ENCODE measurements at regions not wholly inside any gene's neighbourhood (a gene's known extent, or its start where the extent isn't known, plus 50 kb on each side); places are given as distances from the start of the nearest gene placed in this dataset.
A peak's percentile ranks its signal among the peaks of the same experiment; 100 is the strongest.
"Not testable (repeated sequence)": the region's sequence is repeated elsewhere in the genome, so short reads cannot be mapped to it uniquely, and the experiment has no call there.

DNA sequence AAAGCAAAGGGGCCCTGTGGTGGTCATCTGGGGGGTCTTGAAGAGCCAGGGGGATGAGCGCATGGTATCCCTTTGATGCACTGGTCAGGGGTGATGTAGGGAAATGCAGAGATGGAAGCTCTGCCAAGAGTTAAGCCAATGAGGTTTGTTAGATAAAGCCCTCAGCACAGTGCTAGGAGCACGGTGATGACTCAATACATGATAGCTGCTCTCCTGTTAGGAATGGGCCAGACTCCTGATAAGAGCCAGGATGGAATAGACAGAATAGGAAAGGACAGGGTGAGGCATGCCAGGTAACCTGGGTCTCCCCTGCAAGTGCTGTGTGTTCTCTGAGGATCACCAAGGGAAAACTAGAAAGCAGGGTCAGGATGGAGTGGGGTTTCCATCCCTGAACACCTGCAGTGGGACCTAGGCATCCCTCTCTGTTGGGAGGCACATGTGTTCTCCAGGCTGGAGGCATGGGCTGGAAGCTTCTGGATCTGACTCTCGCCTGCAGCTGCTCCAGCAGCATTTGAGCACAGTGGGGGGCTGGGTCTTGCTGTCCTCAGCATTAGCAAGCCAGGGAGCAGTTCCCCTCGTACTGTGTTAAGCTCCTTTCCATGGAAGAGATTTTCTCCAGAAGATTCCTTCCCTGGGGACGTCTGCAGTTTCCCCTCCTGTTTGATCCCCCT is 71.8 kb upstream of the TIAM2 start:
- DNase-seq = no peak

DNA sequence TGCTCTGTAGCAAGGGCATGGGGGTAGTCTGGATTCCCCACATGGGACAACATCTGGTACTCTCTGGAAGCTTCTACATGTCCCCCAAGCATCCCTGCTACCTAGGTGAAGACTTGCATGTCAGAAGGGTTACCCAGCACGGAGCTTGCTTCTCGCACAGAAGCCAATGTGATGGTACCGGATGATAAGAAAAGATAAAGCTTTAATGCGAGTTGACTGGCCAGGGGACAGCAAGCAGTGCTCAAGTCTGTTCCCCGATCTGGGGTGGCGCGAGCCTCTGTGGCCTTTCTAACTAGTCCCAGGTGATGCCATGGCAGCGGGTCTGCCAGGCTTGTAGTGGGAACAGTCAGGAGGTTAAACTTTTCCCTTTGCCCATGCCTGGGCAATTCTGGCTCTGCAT is 70.0 kb upstream of the TIAM2 start:
- DNase-seq = no peak

DNA sequence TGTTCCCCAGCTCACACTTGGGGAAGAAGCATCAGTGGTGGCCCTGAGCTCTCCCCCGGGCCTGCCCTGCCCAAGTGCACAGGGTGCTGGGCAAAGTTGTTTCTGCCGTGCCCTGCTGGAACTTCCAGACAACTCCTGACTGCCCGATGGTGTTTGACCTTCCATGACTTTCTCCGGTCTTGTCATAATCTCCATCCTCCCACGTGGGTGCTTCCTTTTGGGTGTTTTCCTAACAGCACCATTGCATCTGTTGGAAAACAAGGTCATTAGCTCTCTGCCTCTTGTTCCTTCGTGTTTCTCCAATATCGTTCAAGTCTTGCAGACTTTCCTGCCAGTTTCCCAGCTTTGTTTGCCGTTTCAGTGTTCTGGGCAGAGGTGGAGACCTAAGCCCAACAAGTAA is 68.7 kb upstream of the TIAM2 start:
- DNase-seq = no peak

DNA sequence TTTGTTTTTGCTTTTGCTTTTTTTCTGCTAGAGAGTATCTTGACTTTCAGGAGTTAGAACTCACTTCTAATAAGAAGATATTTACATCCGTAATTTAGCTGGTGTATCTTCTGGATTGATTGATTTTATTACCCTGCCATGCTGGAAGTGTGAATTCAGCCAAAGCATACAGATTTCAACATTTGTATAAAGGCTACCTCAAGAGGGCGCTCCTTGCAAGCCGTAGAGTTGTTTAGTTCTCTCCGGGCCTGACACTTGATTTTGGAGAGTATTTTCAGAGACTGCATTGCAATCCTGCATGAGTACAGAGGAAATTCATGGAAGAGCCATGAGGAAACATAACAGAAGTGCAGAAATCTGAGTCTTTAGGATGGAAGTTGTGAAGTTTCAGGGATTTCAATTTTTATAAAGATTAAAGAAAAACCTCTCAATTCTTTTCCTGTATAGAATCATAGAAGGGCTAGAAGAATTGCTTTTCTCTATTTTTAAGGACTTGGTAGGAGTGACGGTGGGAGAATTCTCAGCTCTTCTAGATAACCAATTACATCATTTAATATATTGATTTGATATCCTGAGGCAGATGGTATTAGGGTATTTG is 66.7 kb upstream of the TIAM2 start:
- peak; percentile 74 for DNase-seq

DNA sequence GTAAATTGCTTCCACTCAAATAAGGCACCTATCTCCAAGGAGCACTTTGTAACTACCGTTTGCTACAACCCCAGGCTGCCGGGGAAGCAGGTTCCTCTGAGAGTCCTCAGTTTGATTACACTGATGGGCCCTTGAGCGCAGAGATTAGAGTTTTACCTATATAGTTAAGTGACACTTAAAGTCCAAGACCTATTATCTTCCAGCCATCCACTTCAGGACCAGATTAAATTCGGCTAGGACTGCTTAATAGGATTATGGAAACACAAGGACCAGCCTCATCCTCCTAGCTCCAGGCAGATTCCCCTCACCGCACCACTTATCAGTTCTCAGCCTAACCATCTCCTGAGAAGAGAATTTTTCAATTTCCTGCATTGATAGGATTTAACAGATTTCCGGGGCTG is 64.7 kb upstream of the TIAM2 start:
- DNase-seq = no peak

DNA sequence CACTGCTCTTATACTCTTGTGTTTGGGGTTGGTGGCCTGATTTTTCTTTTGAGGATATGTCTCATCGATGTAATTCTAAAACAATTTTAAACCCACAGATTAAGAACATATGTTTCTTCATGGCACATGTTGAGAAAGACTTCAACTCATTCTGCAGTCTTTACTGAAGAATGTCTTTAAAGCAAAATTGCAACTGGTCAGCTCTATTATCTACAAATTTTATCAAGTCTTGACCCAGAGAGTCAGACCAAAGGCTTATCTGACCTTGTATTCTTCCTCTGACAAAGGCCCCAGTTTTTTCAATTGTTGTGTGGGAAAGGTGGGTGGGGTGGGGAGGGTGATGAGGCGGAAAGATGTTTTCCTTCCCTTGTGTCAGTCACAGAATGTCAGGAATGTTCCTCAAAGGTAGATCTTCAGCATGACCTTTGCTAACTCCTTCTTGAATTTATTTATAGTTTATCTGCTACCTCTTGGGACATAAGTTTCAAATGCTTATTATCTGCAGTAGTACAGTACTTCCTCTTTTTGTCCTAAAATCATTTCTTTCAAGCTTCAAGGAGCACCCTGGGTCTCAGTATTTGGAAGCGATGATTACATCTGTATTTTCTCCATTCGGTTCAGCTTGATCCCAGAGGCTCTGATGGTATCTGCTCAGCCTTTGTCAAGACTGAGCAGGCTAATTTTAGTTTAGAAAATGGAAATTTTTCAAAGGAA is 63.2 kb upstream of the TIAM2 start:
- peak; percentile 11 for DNase-seq

DNA sequence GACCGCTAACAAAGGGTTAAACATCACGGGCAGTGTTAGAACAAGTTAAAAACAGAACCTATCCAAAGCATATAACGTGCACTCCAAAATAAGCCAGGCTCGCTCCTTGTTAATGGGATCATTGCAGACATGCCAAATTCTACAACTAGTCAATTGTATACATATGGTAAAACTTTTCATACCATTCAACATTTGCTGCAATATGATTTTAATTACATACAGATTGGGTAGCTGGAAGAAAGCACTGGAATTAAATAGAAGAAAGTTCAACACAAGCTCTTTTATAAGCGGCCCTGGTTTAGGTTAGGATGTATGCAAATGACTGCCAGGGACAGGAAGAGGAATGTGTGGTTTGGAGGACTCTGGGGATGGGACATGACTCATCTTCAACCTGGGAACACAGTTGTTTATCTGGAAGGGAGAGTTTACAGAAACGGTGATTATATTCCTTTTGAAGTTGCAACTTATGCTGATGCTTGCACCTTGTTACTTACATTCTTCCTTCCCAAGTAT is 62.5 kb upstream of the TIAM2 start:
- no peak for DNase-seq

DNA sequence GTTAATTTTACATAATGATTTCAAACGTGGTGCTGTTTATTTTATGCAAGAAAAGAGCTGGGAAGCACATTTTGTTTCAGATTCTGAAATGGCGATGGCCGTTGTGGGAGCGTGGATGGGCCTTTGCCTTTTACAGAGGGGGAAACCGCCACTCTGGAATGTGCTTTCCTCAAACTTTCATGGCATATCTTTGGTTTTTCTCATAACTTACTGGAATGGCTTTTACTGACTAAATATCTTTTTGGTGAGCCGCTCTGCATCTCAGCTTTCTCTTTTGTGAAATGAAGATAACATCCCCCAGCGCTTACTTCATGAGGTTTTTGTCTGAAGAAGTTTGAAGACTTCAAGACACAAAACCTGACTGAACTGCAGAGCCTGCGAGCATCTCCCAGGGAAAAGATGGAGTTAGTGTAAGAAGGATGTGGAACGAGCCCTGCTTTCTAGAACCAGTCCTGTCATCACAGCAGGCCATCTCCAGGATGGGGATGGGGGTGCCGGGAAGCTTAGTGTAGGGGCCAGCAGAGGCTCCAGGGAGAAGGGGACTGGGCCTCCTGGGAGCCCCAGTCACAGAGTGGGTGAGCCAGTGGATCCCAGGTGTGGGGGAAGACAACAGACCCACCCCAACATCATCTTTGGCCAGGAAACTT is 61.8 kb upstream of the TIAM2 start:
- no peak for DNase-seq

DNA sequence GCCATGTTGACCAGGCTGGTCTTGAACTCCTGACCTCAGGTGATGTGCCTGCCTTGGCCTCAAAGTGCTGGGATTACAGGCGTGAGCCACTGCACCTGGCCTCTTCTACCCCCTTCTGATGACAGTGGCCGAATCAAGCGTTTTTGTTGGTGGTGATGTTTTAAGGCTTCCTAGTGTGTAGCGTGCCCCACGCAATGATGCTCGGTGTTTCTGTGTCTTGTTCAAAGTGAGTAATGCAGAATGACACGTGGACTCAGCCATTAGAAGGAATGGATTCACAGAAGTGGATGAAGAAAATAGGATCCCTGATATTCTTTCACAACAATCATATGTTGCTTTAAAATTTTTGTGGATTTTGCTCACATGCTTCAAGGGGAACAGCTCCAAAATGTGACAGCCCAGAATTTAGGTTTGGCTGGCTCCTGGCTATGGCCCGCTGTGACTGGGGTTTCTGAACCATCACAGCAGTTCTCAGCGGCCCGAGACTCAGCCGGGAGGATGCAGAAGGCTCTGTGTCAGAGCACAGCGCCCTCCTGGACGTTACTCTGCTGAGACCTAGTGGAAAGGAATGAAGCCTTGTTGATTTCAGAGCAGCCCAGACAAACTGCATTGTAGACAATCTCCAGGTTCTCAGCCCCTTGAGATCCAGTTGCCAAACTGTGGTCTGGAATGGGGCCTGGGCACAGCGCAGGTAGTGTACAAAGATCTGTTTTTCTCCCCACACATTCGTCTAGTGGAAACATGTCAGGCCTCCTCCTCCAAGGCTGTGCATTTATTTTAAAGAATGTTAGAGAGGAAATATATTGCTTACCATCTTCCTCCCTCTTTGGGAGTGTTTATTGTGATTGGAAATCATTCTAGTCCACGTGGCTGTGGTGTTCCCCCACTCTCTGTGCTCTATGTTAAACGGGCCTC is 57.6 kb upstream of the TIAM2 start:
- no peak for DNase-seq

DNA sequence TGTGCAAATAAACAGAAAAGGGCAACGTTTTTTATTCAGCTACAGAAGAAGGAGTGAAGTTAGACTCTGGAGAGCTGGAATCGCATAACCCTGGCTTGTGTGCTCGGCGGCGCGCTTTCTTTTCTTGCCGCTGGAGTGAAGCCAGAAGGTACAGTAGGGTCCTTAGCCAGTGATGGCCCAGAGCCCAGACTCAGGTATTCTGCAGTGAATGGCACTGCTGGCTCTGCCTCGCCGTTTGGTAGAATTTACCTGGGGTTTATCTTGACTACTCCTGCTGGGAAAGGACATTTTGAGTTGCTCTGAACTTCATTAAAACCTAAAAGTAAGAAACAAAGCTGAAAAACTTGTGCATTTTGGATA is 56.9 kb upstream of the TIAM2 start:
- no peak for DNase-seq

DNA sequence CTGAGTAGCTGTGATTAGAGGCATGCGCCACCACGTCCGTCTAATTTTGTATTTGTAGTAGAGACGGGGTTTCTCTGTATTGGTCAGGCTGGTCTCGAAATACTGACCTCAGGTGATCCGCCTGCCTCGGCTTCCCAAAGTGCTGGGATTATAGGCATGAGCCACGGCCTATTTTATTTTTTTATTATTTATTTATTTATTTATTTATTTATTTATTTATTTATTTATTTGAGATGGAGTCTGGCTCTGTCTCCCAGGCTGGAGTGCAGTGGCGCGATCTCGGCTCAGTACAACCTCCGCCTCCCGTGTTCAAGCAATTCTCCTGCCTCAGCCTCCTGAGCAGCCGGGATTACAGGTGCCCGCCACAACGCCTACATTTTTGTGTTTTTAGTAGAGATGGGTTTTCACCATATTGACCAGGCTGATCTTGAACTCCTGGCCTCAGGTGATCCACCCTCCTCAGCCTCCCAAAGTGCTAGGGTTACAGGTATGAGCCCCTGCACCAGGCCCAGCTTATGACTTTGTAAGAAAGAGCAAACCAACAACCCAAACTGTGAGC is 56.3 kb upstream of the TIAM2 start:
- DNase-seq = not testable (repeated sequence)

DNA sequence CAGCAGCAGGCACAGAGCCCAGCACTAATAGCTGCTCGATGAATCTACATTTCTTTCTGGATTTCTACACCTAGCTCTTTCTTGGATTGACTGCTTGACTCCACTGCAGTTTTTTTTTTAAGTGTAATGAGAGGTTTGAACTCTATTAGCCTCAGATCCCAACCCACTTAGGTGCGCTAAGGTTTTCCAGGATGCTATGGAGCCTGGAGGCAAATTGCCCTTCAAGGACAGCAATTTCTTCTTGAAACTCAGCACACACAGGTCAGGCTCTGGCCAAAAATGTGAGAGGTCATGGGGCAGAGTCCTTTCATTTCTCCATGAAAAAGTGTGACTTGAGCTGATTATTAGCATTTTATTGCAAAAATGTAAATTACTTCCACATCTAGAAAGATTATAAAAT is 52.3 kb upstream of the TIAM2 start:
- DNase-seq = no peak

DNA sequence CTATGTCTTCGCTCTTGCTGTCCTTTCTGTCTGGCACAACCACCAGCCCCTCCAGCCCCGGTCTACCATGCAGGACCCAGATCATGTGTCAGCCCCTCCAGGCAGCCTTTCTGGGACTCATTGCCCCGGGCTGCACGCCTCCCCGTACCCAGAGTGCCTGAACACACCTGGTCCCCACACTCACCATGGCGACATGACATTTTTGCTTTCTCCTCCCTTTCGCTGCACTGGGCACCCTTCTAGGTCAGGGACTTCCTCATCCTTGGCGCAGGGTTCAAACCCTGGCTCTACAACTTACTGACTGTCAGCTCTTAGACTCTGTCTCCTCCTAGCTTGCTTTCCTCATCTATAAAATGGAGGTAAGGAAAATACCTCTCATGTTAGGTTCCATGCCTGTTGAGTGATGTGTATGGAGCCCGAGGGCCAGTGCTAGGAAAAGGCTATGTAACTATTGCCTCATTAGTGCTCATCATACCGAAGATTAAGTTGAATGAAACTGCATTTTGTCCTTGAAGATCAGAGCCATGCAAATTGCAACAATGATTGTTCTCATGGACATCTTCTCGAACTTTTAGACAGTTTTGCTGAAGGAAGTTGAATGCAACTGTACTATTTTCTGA is 49.7 kb upstream of the TIAM2 start:
- DNase-seq = no peak

All from hematopoietic multipotent progenitor cell treated with erythropoietin and hydrocortisone succinate and interleukin-3 and kit ligand, for 8 days (in vitro differentiated cells).